AG04450 (cell line): ENCODE measurements at regions not wholly inside any gene's neighbourhood (a gene's known extent, or its start where the extent isn't known, plus 50 kb on each side); places are given as distances from the start of the nearest gene placed in this dataset.

Experiments
- CTCF ChIA-PET: fragments of 300-600, 350-600 bp; formaldehyde crosslinking; extraction: SDS; loops from one replicate; lab custom pipeline; 2022; ENCODE audit warnings: antibody characterized with exemption, inconsistent platforms; lab: Charles Lee
- POLR2A ChIA-PET: fragments of 350-600 bp; formaldehyde crosslinking; extraction: SDS; loops from one replicate; lab custom pipeline; 2021; ENCODE audit warnings: antibody characterized with exemption, inconsistent platforms; lab: Yijun Ruan, JAX
- DNase-seq: peaks from one replicate; pipeline ENCODE4 v3.0.0-alpha.2; 2011; ENCODE audit warnings: low read depth, low spot score
- H3K27ac ChIP-seq: one replicate; pipeline ENCODE4 v1.5.1; 2012; ENCODE audit warnings: low read depth, low read length, control low read depth
- H3K27me3 ChIP-seq: one replicate; pipeline ENCODE4 v1.6.0; 2012; ENCODE audit warnings: low read length; ENCODE audit not compliant: control insufficient read depth, insufficient read depth
- H3K4me3 ChIP-seq: 2 replicates; pipeline ENCODE4 v1.5.1; 2011; ENCODE audit warnings: mild to moderate bottlenecking, low read depth, low read length, control low read depth
- H3K9me3 ChIP-seq: 2 replicates; pipeline ENCODE4 v1.5.1; 2012; ENCODE audit warnings: low read length; ENCODE audit not compliant: control insufficient read depth, insufficient read depth
- TF ChIP-seq, protein P1 (sequence below): IDR thresholded peaks from 2 replicates; pipeline ENCODE4 v1.5.1; 2011; ENCODE audit warnings: low read depth, low read length, control low read depth, inconsistent platforms

DNA sequence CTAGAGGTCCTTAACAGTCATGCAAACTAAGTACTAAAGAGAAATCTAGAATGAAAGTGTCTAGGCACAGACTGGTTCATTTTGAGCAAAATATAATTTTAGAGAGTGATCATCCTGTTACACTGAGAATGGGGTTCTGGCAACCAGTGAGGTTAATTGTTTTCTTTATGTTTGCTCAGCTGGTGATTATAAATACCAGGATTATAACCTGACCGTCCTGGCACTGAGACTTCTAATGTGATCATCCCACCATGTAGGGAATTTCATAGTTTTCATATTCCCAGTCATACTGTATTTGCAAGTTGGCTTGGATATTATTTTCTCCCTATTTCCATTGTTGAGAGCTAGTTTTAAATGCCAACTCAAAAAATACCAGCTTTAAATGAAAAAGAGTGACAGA, 852.5 kb upstream of the LRATD1 start:
- Histone ChIP-seq H3K27me3 (no peaks in the 10 kb centered on the region), H3K9me3 (no peaks in the 10 kb centered on the region), H3K4me3 (no peak overlapping the region), H3K27ac (no peak overlapping the region)
- TF ChIP-seq, protein P1, sequence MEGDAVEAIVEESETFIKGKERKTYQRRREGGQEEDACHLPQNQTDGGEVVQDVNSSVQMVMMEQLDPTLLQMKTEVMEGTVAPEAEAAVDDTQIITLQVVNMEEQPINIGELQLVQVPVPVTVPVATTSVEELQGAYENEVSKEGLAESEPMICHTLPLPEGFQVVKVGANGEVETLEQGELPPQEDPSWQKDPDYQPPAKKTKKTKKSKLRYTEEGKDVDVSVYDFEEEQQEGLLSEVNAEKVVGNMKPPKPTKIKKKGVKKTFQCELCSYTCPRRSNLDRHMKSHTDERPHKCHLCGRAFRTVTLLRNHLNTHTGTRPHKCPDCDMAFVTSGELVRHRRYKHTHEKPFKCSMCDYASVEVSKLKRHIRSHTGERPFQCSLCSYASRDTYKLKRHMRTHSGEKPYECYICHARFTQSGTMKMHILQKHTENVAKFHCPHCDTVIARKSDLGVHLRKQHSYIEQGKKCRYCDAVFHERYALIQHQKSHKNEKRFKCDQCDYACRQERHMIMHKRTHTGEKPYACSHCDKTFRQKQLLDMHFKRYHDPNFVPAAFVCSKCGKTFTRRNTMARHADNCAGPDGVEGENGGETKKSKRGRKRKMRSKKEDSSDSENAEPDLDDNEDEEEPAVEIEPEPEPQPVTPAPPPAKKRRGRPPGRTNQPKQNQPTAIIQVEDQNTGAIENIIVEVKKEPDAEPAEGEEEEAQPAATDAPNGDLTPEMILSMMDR = no peak
- DNase-seq = no peak
- ChIA-PET CTCF (no interaction called here), POLR2A (no interaction called here)

DNA sequence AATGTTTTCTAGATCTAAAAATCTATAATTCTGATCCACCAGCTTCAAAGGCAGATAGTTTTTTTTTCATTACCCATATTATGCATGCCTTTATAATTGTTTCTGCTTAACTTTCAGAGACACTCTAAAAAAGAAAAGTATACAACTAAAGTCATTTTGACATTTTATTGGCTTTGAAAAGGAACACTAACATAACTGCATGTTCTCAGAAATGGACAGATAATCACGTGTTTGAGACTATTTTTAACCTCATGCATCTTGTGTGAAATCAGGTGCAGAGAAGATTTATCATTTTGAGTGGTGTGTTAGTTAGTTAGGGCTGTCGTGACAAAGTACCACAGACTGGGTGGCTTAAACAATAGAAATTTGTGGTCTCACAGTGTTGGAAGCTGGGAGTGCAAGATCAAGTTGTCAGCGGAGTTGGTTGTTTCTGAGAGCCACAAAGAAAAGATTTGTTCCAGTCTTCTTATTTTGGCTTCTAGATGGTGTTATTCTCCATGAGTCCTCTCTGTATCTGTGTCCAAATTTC, 841.4 kb upstream of the LRATD1 start:
- ChIA-PET CTCF (no interaction called here), POLR2A (no interaction called here)
- DNase-seq = no peak
- no peak overlapping the region for H3K27ac ChIP-seq
- no peak overlapping the region for H3K4me3 ChIP-seq
- H3K9me3 ChIP-seq = no peaks in the 10 kb centered on the region; the same call in 1 of the 2 replicates
- H3K27me3 ChIP-seq = no peaks in the 10 kb centered on the region
- TF ChIP-seq, protein P1 = no peak

DNA sequence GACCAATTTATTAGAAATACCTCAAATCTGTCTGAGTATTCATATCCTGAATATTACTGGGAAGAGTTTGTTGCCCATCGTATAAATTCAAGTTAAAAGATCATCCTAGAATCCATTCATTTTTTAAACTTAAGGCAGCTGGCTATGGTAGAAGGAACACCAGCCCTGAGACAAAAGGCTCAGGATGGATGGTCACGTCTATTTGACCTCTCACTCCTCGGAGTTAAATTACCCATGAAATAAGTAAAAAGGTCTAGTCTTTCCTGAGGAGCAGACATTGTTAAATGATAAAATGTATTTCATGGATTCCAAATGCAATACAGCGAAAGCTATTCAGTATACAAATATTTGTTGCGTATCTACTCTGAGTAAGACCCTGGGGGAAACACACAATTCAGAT, 826.0 kb upstream of the LRATD1 start:
- POLR2A ChIA-PET = no interaction called here
- no peak overlapping the region for H3K4me3 ChIP-seq
- DNase-seq = no peak
- H3K9me3 ChIP-seq = no peaks in the 10 kb centered on the region; the same call in 1 of the 2 replicates
- CTCF ChIA-PET = no interaction called here
- no peak overlapping the region for H3K27ac ChIP-seq
- TF ChIP-seq, protein P1 = no peak
- no peaks in the 10 kb centered on the region for H3K27me3 ChIP-seq

DNA sequence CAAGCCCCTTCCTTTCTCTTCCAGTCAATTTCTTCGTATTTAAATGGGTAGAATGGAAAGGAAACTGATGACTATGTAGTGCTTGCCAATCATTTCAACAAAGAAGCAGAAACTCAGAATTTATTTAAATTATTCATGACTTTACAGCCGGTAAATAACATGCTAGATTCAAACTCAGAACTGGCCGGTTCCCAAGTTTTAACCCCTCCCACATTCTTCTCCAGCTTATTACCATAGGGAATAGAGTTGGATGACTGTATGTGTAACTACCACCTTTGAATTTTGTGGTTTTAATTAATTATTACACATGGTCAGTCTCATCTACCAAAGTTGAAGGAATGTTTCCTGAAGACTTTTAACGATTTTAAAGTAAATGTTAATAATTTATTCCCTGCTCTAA, 819.3 kb upstream of the LRATD1 start:
- H3K4me3 ChIP-seq = no peak overlapping the region
- TF ChIP-seq, protein P1 = no peak
- CTCF ChIA-PET = no interaction called here
- DNase-seq = no peak
- POLR2A ChIA-PET = no interaction called here
- H3K27ac ChIP-seq = no peak overlapping the region
- H3K27me3 ChIP-seq = no peaks in the 10 kb centered on the region
- no peaks in the 10 kb centered on the region for H3K9me3 ChIP-seq

DNA sequence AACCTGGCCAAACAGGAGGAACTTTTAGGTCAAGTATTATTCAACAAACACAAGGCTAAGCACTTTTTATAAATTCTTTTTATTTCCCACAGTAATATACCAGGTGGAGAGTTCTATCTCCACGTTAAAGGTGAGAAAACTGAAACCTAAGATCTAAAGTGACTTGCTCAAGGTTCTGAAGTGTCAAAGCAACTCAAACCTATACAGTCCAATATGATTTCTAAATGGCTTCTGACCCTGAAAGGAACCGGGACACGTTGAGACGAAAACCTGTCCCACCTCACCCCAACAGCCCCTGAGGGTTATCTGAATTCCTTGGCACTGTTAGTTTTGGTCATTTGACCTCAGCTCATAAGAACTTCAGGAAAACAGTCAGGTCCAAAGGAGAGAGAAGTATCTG, 814.5 kb upstream of the LRATD1 start:
- Histone ChIP-seq H3K27me3 (no peaks in the 10 kb centered on the region), H3K4me3 (no peak overlapping the region), H3K9me3 (no peaks in the 10 kb centered on the region), H3K27ac (no peak overlapping the region)
- TF ChIP-seq, protein P1 = no peak
- DNase-seq = no peak
- ChIA-PET CTCF (no interaction called here), POLR2A (no interaction called here)
